Liver (tissue), 2 donors: ENCODE measurements at regions not wholly inside any gene's neighbourhood (a gene's known extent, or its start where the extent isn't known, plus 50 kb on each side); places are given as distances from the start of the nearest gene placed in this dataset. TPM values are rescaled to one million over a fixed set of nuclear protein-coding genes. Genes with fewer than 3 reads are reported as not detected.

Experiments
- REST ChIP-seq: IDR thresholded peaks from 2 replicates; pipeline ENCODE4 v1.6.1; 2016; ENCODE audit warnings: antibody characterized with exemption, mild to moderate bottlenecking
- small RNA-seq: library from RNA; depleted of rRNA; stranded (forward); fragments of <200 nt; gene quantifications from one replicate; pipeline ENCODE3, GENCODE V24; 2014

GRCh38 chr7:115070311-115070710 lies 148.4 kb downstream of the MDFIC start (continued):
- no peak for TF ChIP-seq REST

Small RNA genes in the stretch of these regions (small RNA-seq; reads per million reads assigned to genes)
- not detected for gene RF00019
- gene SNORA25B: not detected
